Cardiac muscle cell (in vitro differentiated cells and primary cell): ENCODE measurements at regions not wholly inside any gene's neighbourhood (a gene's known extent, or its start where the extent isn't known, plus 50 kb on each side); places are given as distances from the start of the nearest gene placed in this dataset.

Source experiments
- DNase-seq, 2 donors: peaks; one replicate each; pipeline versions ENCODE4 v3.0.0 to v3.0.0-alpha.2; 2010 to 2017; ENCODE audit warnings: low read depth in 1 of 2, low spot score in 1 of 2
- H3K27ac ChIP-seq: fragments of 200-600 bp; sonication (generic); 2 replicates; pipeline ENCODE4 v1.5.1; 2016
- H3K27me3 ChIP-seq: fragments of 200-600 bp; sonication (generic); 2 replicates; pipeline ENCODE4 v1.6.0; 2016; ENCODE audit warnings: control low read depth
- H3K36me3 ChIP-seq: fragments of 200-600 bp; sonication (generic); 2 replicates; pipeline ENCODE4 v1.5.1; 2016; ENCODE audit warnings: control low read depth
- H3K4me1 ChIP-seq: fragments of 200-600 bp; sonication (generic); 2 replicates; pipeline ENCODE4 v1.8.1; 2017; ENCODE audit warnings: low read depth, mild to moderate bottlenecking, mixed run types
- H3K4me3 ChIP-seq: fragments of 200-600 bp; sonication (generic); 2 replicates; pipeline ENCODE4 v1.5.1; 2016; ENCODE audit warnings: mild to moderate bottlenecking
- H3K9me3 ChIP-seq: fragments of 200-600 bp; sonication (generic); 2 replicates; pipeline ENCODE4 v1.5.1; 2017; ENCODE audit warnings: low read depth, mild to moderate bottlenecking, control low read depth
- TF ChIP-seq, protein P1 (sequence below): IDR thresholded peaks from 2 replicates; pipeline ENCODE4 v1.5.1; 2012; ENCODE audit warnings: low read depth, mild to moderate bottlenecking, low read length

DNA sequence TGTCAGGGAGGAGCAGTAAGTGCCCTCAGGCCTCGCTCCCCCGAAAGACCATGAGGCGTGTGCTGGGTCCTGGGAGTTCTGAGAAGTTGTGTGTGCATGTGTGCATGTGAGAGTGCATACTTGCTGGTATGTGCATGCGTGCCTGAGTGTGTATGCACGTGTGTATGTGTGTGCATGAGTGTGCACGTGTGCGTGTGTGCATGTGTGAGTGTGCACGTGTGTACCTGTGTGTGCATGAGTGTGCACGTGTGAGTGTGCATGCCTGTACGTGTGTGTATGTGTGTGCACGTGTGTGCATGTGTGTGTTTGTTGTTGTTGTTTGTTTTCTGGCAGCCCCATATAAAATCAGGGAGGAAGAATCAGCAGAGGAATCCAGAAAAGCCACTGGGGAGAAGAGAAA is 426.7 kb downstream of the IRX2 start:
- no peaks in the 10 kb centered on the region for H3K36me3 ChIP-seq
- H3K9me3 ChIP-seq, result no peaks in the 10 kb centered on the region
- no peak overlapping the region for H3K4me3 ChIP-seq
- TF ChIP-seq, protein P1, sequence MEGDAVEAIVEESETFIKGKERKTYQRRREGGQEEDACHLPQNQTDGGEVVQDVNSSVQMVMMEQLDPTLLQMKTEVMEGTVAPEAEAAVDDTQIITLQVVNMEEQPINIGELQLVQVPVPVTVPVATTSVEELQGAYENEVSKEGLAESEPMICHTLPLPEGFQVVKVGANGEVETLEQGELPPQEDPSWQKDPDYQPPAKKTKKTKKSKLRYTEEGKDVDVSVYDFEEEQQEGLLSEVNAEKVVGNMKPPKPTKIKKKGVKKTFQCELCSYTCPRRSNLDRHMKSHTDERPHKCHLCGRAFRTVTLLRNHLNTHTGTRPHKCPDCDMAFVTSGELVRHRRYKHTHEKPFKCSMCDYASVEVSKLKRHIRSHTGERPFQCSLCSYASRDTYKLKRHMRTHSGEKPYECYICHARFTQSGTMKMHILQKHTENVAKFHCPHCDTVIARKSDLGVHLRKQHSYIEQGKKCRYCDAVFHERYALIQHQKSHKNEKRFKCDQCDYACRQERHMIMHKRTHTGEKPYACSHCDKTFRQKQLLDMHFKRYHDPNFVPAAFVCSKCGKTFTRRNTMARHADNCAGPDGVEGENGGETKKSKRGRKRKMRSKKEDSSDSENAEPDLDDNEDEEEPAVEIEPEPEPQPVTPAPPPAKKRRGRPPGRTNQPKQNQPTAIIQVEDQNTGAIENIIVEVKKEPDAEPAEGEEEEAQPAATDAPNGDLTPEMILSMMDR, result no peak
- no peaks in the 10 kb centered on the region for H3K4me1 ChIP-seq
- no peak for DNase-seq
- no peaks in the 10 kb centered on the region for H3K27me3 ChIP-seq
- no peak overlapping the region for H3K27ac ChIP-seq

DNA sequence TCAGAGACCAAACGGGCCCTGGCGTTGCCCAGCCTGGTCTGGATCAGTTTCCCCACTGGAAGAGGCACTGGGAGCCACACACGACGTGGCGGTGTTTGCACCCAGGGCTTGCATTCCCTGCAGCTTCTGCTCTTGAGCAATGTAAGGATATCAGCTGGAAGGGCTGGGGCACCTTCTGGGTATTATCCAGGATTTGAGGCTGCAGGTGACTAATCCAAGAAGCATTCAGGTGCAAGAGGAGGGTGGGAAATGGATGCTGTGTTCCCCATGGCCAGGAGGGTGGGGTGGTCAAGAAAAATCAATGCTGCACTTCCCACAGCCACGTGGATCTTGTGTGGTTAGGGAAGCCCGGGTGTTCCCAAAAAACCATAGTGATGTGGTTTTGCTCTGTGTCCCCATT is 430.9 kb downstream of the IRX2 start:
- TF ChIP-seq, protein P1, result no peak
- no peak overlapping the region for H3K27ac ChIP-seq
- H3K36me3 ChIP-seq, result no peaks in the 10 kb centered on the region
- H3K27me3 ChIP-seq, result no peaks in the 10 kb centered on the region
- H3K4me1 ChIP-seq, result no peaks in the 10 kb centered on the region
- H3K4me3 ChIP-seq, result no peak overlapping the region
- DNase-seq, result no peak
- H3K9me3 ChIP-seq, result no peaks in the 10 kb centered on the region

DNA sequence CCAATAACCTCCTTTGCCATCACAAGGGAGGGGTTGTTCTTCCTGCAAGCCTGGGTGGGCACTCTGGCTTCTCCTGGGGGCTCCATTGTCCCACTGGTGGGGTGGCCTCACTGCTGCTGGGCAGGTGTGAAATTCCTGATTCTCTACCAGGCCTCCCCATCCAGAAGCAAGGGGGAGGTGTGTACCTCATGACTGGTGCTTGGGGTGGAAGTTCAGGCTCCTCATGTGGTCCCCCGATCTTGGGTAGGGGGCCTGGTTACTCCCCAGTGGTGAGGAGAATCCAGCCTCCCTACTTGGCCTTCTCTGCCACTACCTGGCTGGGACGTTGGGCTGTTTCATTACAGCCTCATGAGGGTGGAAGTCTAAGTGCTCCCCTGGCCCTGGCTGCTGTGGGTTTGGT is 433.9 kb downstream of the IRX2 start:
- TF ChIP-seq, protein P1, result no peak
- no peak for DNase-seq
- H3K4me1 ChIP-seq, result no peaks in the 10 kb centered on the region
- H3K36me3 ChIP-seq, result no peaks in the 10 kb centered on the region
- H3K27me3 ChIP-seq, result no peaks in the 10 kb centered on the region
- H3K4me3 ChIP-seq, result no peak overlapping the region
- H3K9me3 ChIP-seq, result no peaks in the 10 kb centered on the region
- H3K27ac ChIP-seq, result no peak overlapping the region

DNA sequence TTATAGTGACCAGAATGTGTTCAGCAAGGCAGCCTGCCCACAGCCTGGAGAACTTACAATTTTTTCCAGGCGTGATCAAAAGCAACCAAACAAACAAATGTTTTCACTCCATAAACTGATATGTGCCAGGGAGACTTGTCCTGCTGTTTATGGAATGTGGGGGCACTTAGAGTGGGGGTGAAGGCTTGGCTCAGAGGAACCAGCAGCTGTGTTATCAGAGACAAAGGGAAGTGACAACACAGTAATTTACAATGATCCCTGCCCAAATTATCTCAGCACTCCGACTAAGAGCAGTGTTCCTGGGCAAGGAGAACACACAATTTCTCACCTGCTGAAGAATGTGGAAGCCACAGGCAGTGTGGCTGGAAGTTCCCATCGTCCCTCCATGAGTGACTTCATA is 429.1 kb upstream of the IRX4 start:
- DNase-seq, result no peak
- Histone ChIP-seq H3K9me3 (no peaks in the 10 kb centered on the region), H3K27me3 (no peaks in the 10 kb centered on the region), H3K4me3 (no peak overlapping the region), H3K4me1 (no peaks in the 10 kb centered on the region), H3K36me3 (no peaks in the 10 kb centered on the region), H3K27ac (no peak overlapping the region)
- TF ChIP-seq, protein P1, result no peak

DNA sequence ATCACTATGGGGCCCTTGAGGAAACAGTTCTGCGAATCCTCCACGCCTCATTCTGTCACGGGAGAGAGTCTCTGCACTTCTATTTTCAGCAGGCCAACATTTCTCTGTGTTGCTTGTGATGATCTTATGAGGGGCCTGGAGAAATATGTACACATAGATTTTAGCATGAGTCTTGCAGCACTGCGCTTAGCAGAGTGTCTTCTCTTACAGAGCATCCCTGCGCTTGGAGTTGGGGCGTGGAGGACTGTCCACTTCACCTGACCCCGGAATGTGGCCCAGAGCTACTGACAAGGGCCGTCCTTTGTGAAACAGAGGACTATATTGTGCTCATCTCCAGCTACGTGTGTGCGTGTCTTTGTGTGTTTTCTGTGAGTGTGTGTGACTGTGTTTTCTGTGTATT is 428.2 kb upstream of the IRX4 start:
- TF ChIP-seq, protein P1, result no peak
- DNase-seq, result no peak
- no peaks in the 10 kb centered on the region for H3K9me3 ChIP-seq
- H3K4me1 ChIP-seq, result no peaks in the 10 kb centered on the region
- H3K27ac ChIP-seq, result no peak overlapping the region
- H3K36me3 ChIP-seq, result no peaks in the 10 kb centered on the region
- no peaks in the 10 kb centered on the region for H3K27me3 ChIP-seq
- H3K4me3 ChIP-seq, result no peak overlapping the region

DNA sequence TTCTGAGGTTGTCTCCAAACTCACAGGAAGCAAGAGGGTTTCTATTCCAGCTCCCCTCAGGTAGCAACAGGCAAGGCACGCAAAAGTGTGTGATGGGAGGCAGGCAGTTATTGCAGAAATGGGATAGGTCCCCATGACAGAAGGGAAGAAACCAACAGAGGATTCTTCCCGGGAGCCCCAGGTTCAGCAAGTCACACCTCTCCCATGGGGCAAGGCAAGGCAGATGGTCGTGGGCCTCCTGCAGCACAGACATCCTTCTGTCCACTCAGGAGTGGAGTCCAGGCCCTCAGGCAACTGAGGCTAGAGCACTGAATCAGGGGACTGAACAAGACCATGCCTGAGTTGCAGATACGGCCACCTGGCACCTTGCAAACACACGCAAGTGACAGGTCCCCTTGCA is 424.9 kb upstream of the IRX4 start:
- no peak overlapping the region for H3K4me3 ChIP-seq
- H3K36me3 ChIP-seq, result no peaks in the 10 kb centered on the region
- no peaks in the 10 kb centered on the region for H3K4me1 ChIP-seq
- no peaks in the 10 kb centered on the region for H3K27me3 ChIP-seq
- DNase-seq, result no peak
- H3K9me3 ChIP-seq, result no peaks in the 10 kb centered on the region
- TF ChIP-seq, protein P1, result no peak
- H3K27ac ChIP-seq, result no peak overlapping the region
